ENCODE measurements at regions not wholly inside any gene's neighbourhood (a gene's known extent, or its start where the extent isn't known, plus 50 kb on each side); places are given as distances from the start of the nearest gene placed in this dataset.

GRCh38 chr12:118816296-118816695 is 165.0 kb upstream of the SRRM4 start:
- Histone ChIP-seq H3K36me3 (no peaks in the 10 kb centered on the region), H3K4me3 (no peak overlapping the region), H3K27me3 (peaks cover 0 to 6% (median 0%) of the 10 kb centered on the region in 9 donors), H3K4me1 (no peaks in the 10 kb centered on the region), H3K9me3 (peaks cover 0 to 9% (median 0%) of the 10 kb centered on the region in 12 donors), H3K27ac (no peak overlapping the region)
- DNase-seq (no peak), ATAC-seq (no peak)
- intact Hi-C loops (cut with DNase I): no loop called here
- TF ChIP-seq POLR2A (IDR thresholded peaks at IDR 0.05) (no peak), CTCF (IDR thresholded peaks at IDR 0.05) (no peak)
- WGBS, 4 donors: 57 to 67% (median 62%) methylated on average over 3 of the region's 3 CpGs

GRCh38 chr12:118821386-118821925 is 159.9 kb upstream of the SRRM4 start:
- H3K4me1 ChIP-seq: no peaks in the 10 kb centered on the region
- ATAC-seq (no peak), DNase-seq (no peak)
- TF ChIP-seq CTCF (IDR thresholded peaks at IDR 0.05) (no peak), POLR2A (IDR thresholded peaks at IDR 0.05) (no peak)
- intact Hi-C loops (cut with DNase I): no loop called here
- peaks cover 0 to 15% (median 0%) of the 10 kb centered on the region in 12 donors for H3K9me3 ChIP-seq
- WGBS, 4 donors: 51 to 63% (median 57%) methylated on average over 5 of the region's 5 CpGs
- H3K27ac ChIP-seq: no peak overlapping the region
- no peak overlapping the region for H3K4me3 ChIP-seq
- no peaks in the 10 kb centered on the region for H3K36me3 ChIP-seq
- peaks cover 0 to 18% (median 0%) of the 10 kb centered on the region in 9 donors for H3K27me3 ChIP-seq

- Histone ChIP-seq H3K9me3 (peaks cover 0 to 11% (median 0%) of the 10 kb centered on the region in 12 donors), H3K4me1 (no peaks in the 10 kb centered on the region), H3K27me3 (peaks cover 0 to 18% (median 0%) of the 10 kb centered on the region in 9 donors), H3K36me3 (no peaks in the 10 kb centered on the region), H3K4me3 (no peak overlapping the region), H3K27ac (no peak overlapping the region)
- intact Hi-C loops (cut with DNase I): no loop called here
- 78 to 81% (median 80%) methylated on average over 3 of the region's 3 CpGs for WGBS, 4 donors
- ATAC-seq: no peak
- no peak for DNase-seq
- no peak for TF ChIP-seq CTCF (IDR thresholded peaks at IDR 0.05)
- TF ChIP-seq POLR2A (IDR thresholded peaks at IDR 0.05): no peak
Measured at GRCh38 chr12:118822512-118822911, 158.8 kb upstream of the SRRM4 start.

GRCh38 chr12:118827047-118827446 is 154.3 kb upstream of the SRRM4 start:
- Histone ChIP-seq H3K4me3 (no peak overlapping the region), H3K36me3 (no peaks in the 10 kb centered on the region), H3K27me3 (peaks cover 0 to 6% (median 0%) of the 10 kb centered on the region in 9 donors), H3K4me1 (no peaks in the 10 kb centered on the region), H3K27ac (no peak overlapping the region), H3K9me3 (peaks cover 0 to 11% (median 0%) of the 10 kb centered on the region in 12 donors)
- WGBS, 4 donors: 21 to 31% (median 30%) methylated on average over 1 of the region's 1 CpG
- TF ChIP-seq CTCF (IDR thresholded peaks at IDR 0.05): no peak
- no peak for TF ChIP-seq POLR2A (IDR thresholded peaks at IDR 0.05)
- ATAC-seq (no peak), DNase-seq (no peak)
- intact Hi-C loops (cut with DNase I): no loop called here
